ENCODE measurements at regions not wholly inside any gene's neighbourhood (a gene's known extent, or its start where the extent isn't known, plus 50 kb on each side); places are given as distances from the start of the nearest gene placed in this dataset.

- no peak overlapping the region for H3K9ac ChIP-seq (ENCODE audit: low read depth in 1 of 2, low read length in 2 of 2)
- no peaks in the 10 kb centered on the region for H3K27me3 ChIP-seq (ENCODE audit: control insufficient read depth in 4 of 4, insufficient read depth in 4 of 4, low read length in 3 of 4)
- no peak overlapping the region for H3K27ac ChIP-seq (ENCODE audit: low read depth in 1 of 2, low read length in 2 of 2)
- no peak for TF ChIP-seq ATF3 (IDR thresholded peaks at IDR 0.05)
- no peak for TF ChIP-seq GABPA (IDR thresholded peaks at IDR 0.05 in 1 of 2, conservative IDR thresholded peaks at IDR 0.05 in 1 of 2)
- no peak for TF ChIP-seq NR2F2 (IDR thresholded peaks at IDR 0.05)
- TF ChIP-seq YY1 (IDR thresholded peaks at IDR 0.05), result no peak
- no peak for TF ChIP-seq FOXA1 (IDR thresholded peaks at IDR 0.05)
- no peak for TF ChIP-seq REST (IDR thresholded peaks at IDR 0.05)
- no peak for TF ChIP-seq FOXA2 (IDR thresholded peaks at IDR 0.05)
- TF ChIP-seq, protein P1, sequence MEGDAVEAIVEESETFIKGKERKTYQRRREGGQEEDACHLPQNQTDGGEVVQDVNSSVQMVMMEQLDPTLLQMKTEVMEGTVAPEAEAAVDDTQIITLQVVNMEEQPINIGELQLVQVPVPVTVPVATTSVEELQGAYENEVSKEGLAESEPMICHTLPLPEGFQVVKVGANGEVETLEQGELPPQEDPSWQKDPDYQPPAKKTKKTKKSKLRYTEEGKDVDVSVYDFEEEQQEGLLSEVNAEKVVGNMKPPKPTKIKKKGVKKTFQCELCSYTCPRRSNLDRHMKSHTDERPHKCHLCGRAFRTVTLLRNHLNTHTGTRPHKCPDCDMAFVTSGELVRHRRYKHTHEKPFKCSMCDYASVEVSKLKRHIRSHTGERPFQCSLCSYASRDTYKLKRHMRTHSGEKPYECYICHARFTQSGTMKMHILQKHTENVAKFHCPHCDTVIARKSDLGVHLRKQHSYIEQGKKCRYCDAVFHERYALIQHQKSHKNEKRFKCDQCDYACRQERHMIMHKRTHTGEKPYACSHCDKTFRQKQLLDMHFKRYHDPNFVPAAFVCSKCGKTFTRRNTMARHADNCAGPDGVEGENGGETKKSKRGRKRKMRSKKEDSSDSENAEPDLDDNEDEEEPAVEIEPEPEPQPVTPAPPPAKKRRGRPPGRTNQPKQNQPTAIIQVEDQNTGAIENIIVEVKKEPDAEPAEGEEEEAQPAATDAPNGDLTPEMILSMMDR (IDR thresholded peaks at IDR 0.05; ENCODE audit: low read depth, low read length, missing input control), result no peak
- no peak for TF ChIP-seq JUND (IDR thresholded peaks at IDR 0.05)
- no peak for TF ChIP-seq RAD21 (IDR thresholded peaks at IDR 0.05)
- no peak for TF ChIP-seq TAF1 (conservative IDR thresholded peaks at IDR 0.05)
- TF ChIP-seq EGR1 (IDR thresholded peaks at IDR 0.05; ENCODE audit: low read depth in 2 of 2), result no peak
- TF ChIP-seq RXRA (IDR thresholded peaks at IDR 0.05), result no peak
- no peak for TF ChIP-seq HNF4G (IDR thresholded peaks at IDR 0.05)
- no peak for TF ChIP-seq ZBTB33 (IDR thresholded peaks at IDR 0.05)
- WGBS, result 83% methylated on average over 4 of the region's 4 CpGs
- H3K4me1 ChIP-seq (ENCODE audit: control insufficient read depth in 4 of 4, insufficient read depth in 4 of 4, low read length in 3 of 4), result peaks cover 0 to 4% (median 0%) of the 10 kb centered on the region in 4 donors
- H3K9me3 ChIP-seq (ENCODE audit: control insufficient read depth in 4 of 4, low read length in 3 of 4), result no peaks in the 10 kb centered on the region
- DNase-seq (ENCODE audit: low spot score), result no peak
- H3K36me3 ChIP-seq (ENCODE audit: control insufficient read depth in 4 of 4, insufficient read depth in 3 of 4, low read depth in 1 of 4, low read length in 3 of 4), result no peaks in the 10 kb centered on the region
- no peak overlapping the region for H3K4me3 ChIP-seq (ENCODE audit: low read depth in 1 of 3, low read length in 3 of 3)
These were observed 833.0 kb upstream of the WWC1 start for GRCh38 chr5:167458412-167458811.

- Histone ChIP-seq H3K4me3 (ENCODE audit: low read depth in 1 of 3, low read length in 3 of 3) (no peak overlapping the region), H3K36me3 (ENCODE audit: control insufficient read depth in 4 of 4, insufficient read depth in 3 of 4, low read depth in 1 of 4, low read length in 3 of 4) (no peaks in the 10 kb centered on the region), H3K4me1 (ENCODE audit: control insufficient read depth in 4 of 4, insufficient read depth in 4 of 4, low read length in 3 of 4) (no peaks in the 10 kb centered on the region), H3K9me3 (ENCODE audit: control insufficient read depth in 4 of 4, low read length in 3 of 4) (no peaks in the 10 kb centered on the region), H3K9ac (ENCODE audit: low read depth in 1 of 2, low read length in 2 of 2) (no peak overlapping the region), H3K27ac (ENCODE audit: low read depth in 1 of 2, low read length in 2 of 2) (no peak overlapping the region), H3K27me3 (ENCODE audit: control insufficient read depth in 4 of 4, insufficient read depth in 4 of 4, low read length in 3 of 4) (no peaks in the 10 kb centered on the region)
- DNase-seq (ENCODE audit: low spot score), result no peak
- WGBS, result 64% methylated on average over 4 of the region's 4 CpGs
- TF ChIP-seq RXRA (IDR thresholded peaks at IDR 0.05) (no peak), EGR1 (IDR thresholded peaks at IDR 0.05; ENCODE audit: low read depth in 2 of 2) (no peak), TAF1 (conservative IDR thresholded peaks at IDR 0.05) (no peak), RAD21 (IDR thresholded peaks at IDR 0.05) (no peak), GABPA (IDR thresholded peaks at IDR 0.05 in 1 of 2, conservative IDR thresholded peaks at IDR 0.05 in 1 of 2) (no peak), YY1 (IDR thresholded peaks at IDR 0.05) (no peak), JUND (IDR thresholded peaks at IDR 0.05) (no peak), HNF4G (IDR thresholded peaks at IDR 0.05) (no peak), ZBTB33 (IDR thresholded peaks at IDR 0.05) (no peak), FOXA2 (IDR thresholded peaks at IDR 0.05) (no peak), FOXA1 (IDR thresholded peaks at IDR 0.05) (no peak)
- TF ChIP-seq, protein P1 (IDR thresholded peaks at IDR 0.05; ENCODE audit: low read depth, low read length, missing input control), result no peak
- TF ChIP-seq, protein P2, sequence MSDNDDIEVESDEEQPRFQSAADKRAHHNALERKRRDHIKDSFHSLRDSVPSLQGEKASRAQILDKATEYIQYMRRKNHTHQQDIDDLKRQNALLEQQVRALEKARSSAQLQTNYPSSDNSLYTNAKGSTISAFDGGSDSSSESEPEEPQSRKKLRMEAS (IDR thresholded peaks at IDR 0.05), result no peak
These were observed 830.9 kb upstream of the WWC1 start for GRCh38 chr5:167460449-167461020.

All from liver (tissue), 8 donors.